A549 (cell line): ENCODE measurements at regions not wholly inside any gene's neighbourhood (a gene's known extent, or its start where the extent isn't known, plus 50 kb on each side); places are given as distances from the start of the nearest gene placed in this dataset.

Source experiments
- CBX8 ChIP-seq: fragments of 200-600 bp; sonication (generic); IDR thresholded peaks from 2 replicates; pipeline ENCODE4 v1.6.1; 2016
- CHD2 ChIP-seq: fragments of 150-350 bp; IDR thresholded peaks from 2 replicates; pipeline ENCODE4 v1.6.1; 2014; ENCODE audit warnings: low read length; ENCODE audit not compliant: partially characterized antibody
- CTCF ChIP-seq: fragments of >200 bp; sonication (Bioruptor Twin); formaldehyde crosslinking; IDR thresholded peaks from 3 replicates; pipeline ENCODE4 v1.5.1; 2016
- GATA3 ChIP-seq: IDR thresholded peaks from 2 replicates; pipeline ENCODE4 v1.6.1; 2012; ENCODE audit warnings: borderline replicate concordance
- HMGXB4 ChIP-seq: fragments of 250-450 bp; sonication (Bioruptor Pico); IDR thresholded peaks from 2 replicates; pipeline ENCODE4 v1.5.0; 2021; ENCODE audit warnings: mild to moderate bottlenecking, moderate library complexity, borderline replicate concordance
- MYC ChIP-seq: IDR thresholded peaks from 2 replicates; pipeline ENCODE4 v1.6.1; 2012; ENCODE audit warnings: mild to moderate bottlenecking, inconsistent platforms, low read length, improper control_type of control experiment, borderline replicate concordance
- NR3C1 ChIP-seq: fragments of >200 bp; sonication (Bioruptor Twin); formaldehyde crosslinking; IDR thresholded peaks from 3 replicates; pipeline ENCODE4 v1.6.1; 2017
- POLR2A ChIP-seq: IDR thresholded peaks from 2 replicates; pipeline ENCODE4 v1.6.1; 2012; ENCODE audit warnings: mild to moderate bottlenecking, low read length
- SMC3 ChIP-seq: fragments of >200 bp; sonication (Bioruptor Twin); formaldehyde crosslinking; IDR thresholded peaks from 3 replicates; pipeline ENCODE4 v1.6.1; 2018; ENCODE audit warnings: inconsistent platforms
- TFCP2L1 ChIP-seq: fragments of 250-450 bp; sonication (Bioruptor Pico); IDR thresholded peaks from 2 replicates; pipeline ENCODE4 v1.5.0; 2021; ENCODE audit warnings: mild to moderate bottlenecking
- TP53 ChIP-seq: fragments of 250-450 bp; sonication (Bioruptor Pico); IDR thresholded peaks from 2 replicates; pipeline ENCODE4 v1.5.0; 2021; ENCODE audit warnings: mild to moderate bottlenecking, moderate library complexity
- USF2 ChIP-seq: fragments of 450-650 bp; IDR thresholded peaks from 2 replicates; pipeline ENCODE4 v1.6.1; 2014; ENCODE audit warnings: antibody characterized with exemption

- TF ChIP-seq TP53 (CRISPR knock-in tag) (no peak), CHD2 (no peak), CTCF (no peak), USF2 (no peak), POLR2A (no peak), HMGXB4 (no peak), NR3C1 (no peak), CBX8 (no peak), SMC3 (no peak), GATA3 (no peak), MYC (no peak), TFCP2L1 (CRISPR knock-in tag) (no peak)
These were observed 175.3 kb downstream of the QDPR start for GRCh38 chr4:17336524-17336961.
